ENCODE measurements at regions not wholly inside any gene's neighbourhood (a gene's known extent, or its start where the extent isn't known, plus 50 kb on each side); places are given as distances from the start of the nearest gene placed in this dataset.

DNA sequence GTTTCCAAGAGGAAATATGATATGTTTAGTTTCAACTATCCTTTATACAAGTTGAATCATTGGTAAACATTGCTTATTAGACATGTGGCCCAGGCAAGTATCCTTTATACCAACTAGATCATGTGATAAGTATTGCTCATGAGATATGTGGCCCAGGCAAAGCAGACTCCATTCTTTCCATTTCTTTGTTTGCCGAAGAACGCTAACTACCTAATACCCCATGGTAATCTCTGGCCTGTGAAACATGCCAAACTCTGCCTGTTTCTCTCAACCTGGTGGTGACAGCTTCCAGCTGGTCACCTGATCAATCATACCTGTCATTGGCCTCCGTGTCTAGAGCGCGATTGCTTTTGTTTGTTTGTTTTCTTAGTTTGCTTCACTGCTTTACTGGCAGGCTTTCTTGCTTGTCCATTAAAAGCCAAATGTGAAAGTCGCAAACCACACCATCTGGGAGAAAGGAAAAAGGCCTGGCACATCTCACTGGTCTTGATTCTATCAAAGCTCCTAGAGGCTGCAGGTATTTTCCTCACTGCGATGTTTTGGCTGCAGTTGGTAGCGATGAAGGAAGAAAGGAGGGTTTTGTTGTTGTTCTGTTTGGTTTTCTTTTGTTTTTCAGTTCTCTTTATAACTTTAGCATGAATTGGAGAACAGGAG is 686.2 kb downstream of the KCNJ2 start:
- WGBS, 2 experiments (ENCODE audit: extremely low coverage in 1 of 2, insufficient coverage in 1 of 2, insufficient read length in 1 of 2, insufficient replicate concordance in 2 of 2, low coverage in 1 of 2, low lambda C conversion rate in 2 of 2, missing lambda C conversion rate in 1 of 2), result 90% methylated on average over 8 of the region's 8 CpGs; no CpG with 5 or more reads in 1 of the 2 experiments
- no peaks in the 10 kb centered on the region for H3K79me1 ChIP-seq (ENCODE audit: low read depth, low read length)
- no peak overlapping the region for H3K18ac ChIP-seq (ENCODE audit: extremely low read depth, low read length)
- H4K8ac ChIP-seq (ENCODE audit: extremely low read depth, insufficient read depth, low read length), result no peak overlapping the region
- no peaks in the 10 kb centered on the region for H3K23me2 ChIP-seq (ENCODE audit: low read depth, low read length)
- no peak overlapping the region for H4K91ac ChIP-seq (replicated peaks; ENCODE audit: insufficient read length, low read length)
- ChIA-PET POLR2A (ENCODE audit: partially characterized antibody) (no interaction called here), CTCF (ENCODE audit: partially characterized antibody) (no interaction called here)
- H2BK20ac ChIP-seq (ENCODE audit: low read length), result no peak overlapping the region
- H4K20me1 ChIP-seq (replicated peaks in 1 of 2; ENCODE audit: control insufficient read depth in 1 of 2, insufficient read depth in 2 of 2, low read length in 2 of 2), result no peaks in the 10 kb centered on the region
- H3K9me3 ChIP-seq (ENCODE audit: insufficient read depth in 2 of 2, low read depth in 1 of 2, low read length in 1 of 2), result no peaks in the 10 kb centered on the region
- no peak overlapping the region for H3K9ac ChIP-seq (replicated peaks in 1 of 4; ENCODE audit: extremely low read depth in 1 of 4, low read depth in 3 of 4, low read length in 3 of 4)
- H3K27me3 ChIP-seq (replicated peaks in 1 of 4; ENCODE audit: control insufficient read depth in 3 of 4, extremely low read depth in 1 of 4, insufficient read depth in 3 of 4, low read length in 3 of 4), result no peaks in the 10 kb centered on the region
- no peak overlapping the region for H3K23ac ChIP-seq (ENCODE audit: insufficient read length)
- no peaks in the 10 kb centered on the region for H3K4me1 ChIP-seq (replicated peaks in 1 of 4; ENCODE audit: control insufficient read depth in 3 of 4, insufficient read depth in 4 of 4, low read length in 3 of 4)
- no peak overlapping the region for H2BK120ac ChIP-seq (replicated peaks; ENCODE audit: low read depth, low read length)
- H2AFZ ChIP-seq (ENCODE audit: low read length), result peak overlapping the region; percentile 68
- H3K14ac ChIP-seq (ENCODE audit: insufficient read length), result no peak overlapping the region
- FAIRE-seq (no peak), DNase-seq (ENCODE audit: low read depth in 1 of 2, low spot score in 2 of 2) (no peak)
- H2AK5ac ChIP-seq (ENCODE audit: low read depth, low read length), result no peak overlapping the region
- no peak overlapping the region for H2BK15ac ChIP-seq (ENCODE audit: low read length)
- H3K56ac ChIP-seq (replicated peaks; ENCODE audit: insufficient read length, low read depth, low read length), result no peak overlapping the region
- no peaks in the 10 kb centered on the region for H3K79me2 ChIP-seq (ENCODE audit: control insufficient read depth in 1 of 2, insufficient read depth in 2 of 2, low read length in 2 of 2)
- no peak overlapping the region for H2BK12ac ChIP-seq (ENCODE audit: low read depth, low read length)
- H3K4me3 ChIP-seq (ENCODE audit: extremely low read depth in 1 of 4, insufficient read depth in 2 of 4, low read depth in 3 of 4, low read length in 4 of 4), result no peak overlapping the region
- H4K5ac ChIP-seq (ENCODE audit: insufficient read length, low read depth, low read length), result no peak overlapping the region
- TF ChIP-seq KDM1A (IDR thresholded peaks at IDR 0.05; ENCODE audit: borderline replicate concordance, low read length) (no peak), BCL11A (IDR thresholded peaks at IDR 0.05; ENCODE audit: low read depth in 2 of 2, low read length in 2 of 2) (no peak), CBX8 (IDR thresholded peaks at IDR 0.05; ENCODE audit: borderline replicate concordance, low read depth, low read length) (no peak), CHD2 (IDR thresholded peaks at IDR 0.05; ENCODE audit: low read length) (no peak), CTBP2 (IDR thresholded peaks at IDR 0.05; ENCODE audit: borderline replicate concordance, insufficient read depth, insufficient read length, low read length) (no peak), SP2 (IDR thresholded peaks at IDR 0.05; ENCODE audit: low read length) (no peak), GTF2F1 (IDR thresholded peaks at IDR 0.05; ENCODE audit: borderline replicate concordance, low read depth, low read length) (no peak), HDAC2 (IDR thresholded peaks at IDR 0.05; ENCODE audit: borderline replicate concordance in 1 of 2, low read depth in 2 of 2, low read length in 2 of 2) (no peak), RFX5 (IDR thresholded peaks at IDR 0.05; ENCODE audit: borderline replicate concordance, low read depth, low read length) (no peak), CHD1 (IDR thresholded peaks at IDR 0.05; ENCODE audit: low read depth, low read length) (no peak), USF2 (IDR thresholded peaks at IDR 0.05; ENCODE audit: low read length) (no peak)
- TF ChIP-seq, protein P1, sequence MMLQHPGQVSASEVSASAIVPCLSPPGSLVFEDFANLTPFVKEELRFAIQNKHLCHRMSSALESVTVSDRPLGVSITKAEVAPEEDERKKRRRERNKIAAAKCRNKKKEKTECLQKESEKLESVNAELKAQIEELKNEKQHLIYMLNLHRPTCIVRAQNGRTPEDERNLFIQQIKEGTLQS (IDR thresholded peaks at IDR 0.05; ENCODE audit: insufficient read depth, low read depth, low read length), result no peak
- H3K4ac ChIP-seq (replicated peaks; ENCODE audit: insufficient read length, low read depth, low read length), result no peak overlapping the region
- H3K27ac ChIP-seq (ENCODE audit: low read depth, low read length), result no peak overlapping the region
- H2BK5ac ChIP-seq (ENCODE audit: low read depth, low read length), result no peak overlapping the region
- no peak overlapping the region for H3K4me2 ChIP-seq (ENCODE audit: insufficient read depth in 1 of 2, low read depth in 2 of 2, low read length in 2 of 2)
- no peaks in the 10 kb centered on the region for H3K36me3 ChIP-seq (ENCODE audit: control insufficient read depth in 2 of 4, insufficient read depth in 4 of 4, low read length in 3 of 4)
